ENCODE measurements at regions not wholly inside any gene's neighbourhood (a gene's known extent, or its start where the extent isn't known, plus 50 kb on each side); places are given as distances from the start of the nearest gene placed in this dataset.
A peak's percentile ranks its signal among the peaks of the same experiment; 100 is the strongest.

- peak overlapping the region; percentile 6; the same call in 1 of the 2 replicates for H3K4me3 ChIP-seq
- peak; percentile 47 to 90 for DNase-seq
- peaks cover 24% of the 10 kb centered on the region for H3K4me1 ChIP-seq (replicated peaks; ENCODE audit: insufficient read depth)
- H3K27ac ChIP-seq, result peak overlapping the region; percentile 91
- H3K79me2 ChIP-seq (ENCODE audit: low read depth), result no peaks in the 10 kb centered on the region
- CTCF ChIA-PET, result no interaction called here
- no peaks in the 10 kb centered on the region for H3K27me3 ChIP-seq (ENCODE audit: insufficient read depth, low read depth)
- H3K4me2 ChIP-seq, result peak overlapping the region; percentile 50
- intact Hi-C loops (cut with micrococcal nuclease; ENCODE audit: unreplicated experiment), result no loop called here
- H3F3A ChIP-seq (ENCODE audit: insufficient read depth, low read depth), result peaks cover 26% of the 10 kb centered on the region
- BruUV-seq (replicated peaks), result no TSS peak
- POLR2A ChIA-PET (ENCODE audit: unreplicated experiment), result no interaction called here
- no peaks in the 10 kb centered on the region for H3K36me3 ChIP-seq (ENCODE audit: low read depth)
- no peaks in the 10 kb centered on the region; the same call in 1 of the 2 replicates for H3K9me2 ChIP-seq (ENCODE audit: insufficient read depth)
- no peaks in the 10 kb centered on the region for H4K20me1 ChIP-seq (ENCODE audit: insufficient read depth)
- H2AFZ ChIP-seq, result peak overlapping the region; percentile 52
- TF ChIP-seq EZH2 (IDR thresholded peaks at IDR 0.05; ENCODE audit: low read depth) (no peak), CTCF (conservative IDR thresholded peaks at IDR 0.05) (no peak)
- no peaks in the 10 kb centered on the region; the same call in 1 of the 2 replicates for H3K9me3 ChIP-seq (ENCODE audit: insufficient read depth, low read depth)
Measured at GRCh38 chr2:12587729-12588522, 128.8 kb upstream of the TRIB2 start.

- Histone ChIP-seq H3K9me3 (ENCODE audit: insufficient read depth, low read depth) (no peaks in the 10 kb centered on the region; the same call in 1 of the 2 replicates), H3K27me3 (ENCODE audit: insufficient read depth, low read depth) (no peaks in the 10 kb centered on the region), H3K36me3 (ENCODE audit: low read depth) (no peaks in the 10 kb centered on the region), H3K4me3 (no peak overlapping the region), H4K20me1 (ENCODE audit: insufficient read depth) (no peaks in the 10 kb centered on the region), H3K4me2 (peak overlapping the region; percentile 50), H3K9me2 (ENCODE audit: insufficient read depth) (no peaks in the 10 kb centered on the region; the same call in 1 of the 2 replicates), H3K79me2 (ENCODE audit: low read depth) (no peaks in the 10 kb centered on the region), H3F3A (ENCODE audit: insufficient read depth, low read depth) (peaks cover 26% of the 10 kb centered on the region), H2AFZ (no peak overlapping the region), H3K27ac (peak overlapping the region; percentile 91), H3K4me1 (replicated peaks; ENCODE audit: insufficient read depth) (peaks cover 24% of the 10 kb centered on the region)
- TF ChIP-seq CTCF (conservative IDR thresholded peaks at IDR 0.05) (no peak), EZH2 (IDR thresholded peaks at IDR 0.05; ENCODE audit: low read depth) (no peak)
- no TSS peak for BruUV-seq (replicated peaks)
- intact Hi-C loops (cut with micrococcal nuclease; ENCODE audit: unreplicated experiment), result no loop called here
- ChIA-PET CTCF (interaction anchor here (0.6 kb wide), 1 partner anchor 599 kb away, joined by 6 read pairs; no protein-coding TSS in a partner anchor), POLR2A (ENCODE audit: unreplicated experiment) (interaction anchor here (0.6 kb wide), 1 partner anchor 25 kb away, joined by 4 read pairs; no protein-coding TSS in a partner anchor)
- DNase-seq, result no peak
Measured at GRCh38 chr2:12588986-12589385, 127.8 kb upstream of the TRIB2 start.

- Histone ChIP-seq H3K4me2 (no peak overlapping the region), H3K27me3 (ENCODE audit: insufficient read depth, low read depth) (no peaks in the 10 kb centered on the region), H3K27ac (no peak overlapping the region), H2AFZ (no peak overlapping the region), H4K20me1 (ENCODE audit: insufficient read depth) (no peaks in the 10 kb centered on the region), H3K36me3 (ENCODE audit: low read depth) (no peaks in the 10 kb centered on the region), H3K4me3 (no peak overlapping the region), H3K79me2 (ENCODE audit: low read depth) (no peaks in the 10 kb centered on the region), H3K9me3 (ENCODE audit: insufficient read depth, low read depth) (no peaks in the 10 kb centered on the region; the same call in 1 of the 2 replicates), H3K4me1 (replicated peaks; ENCODE audit: insufficient read depth) (peaks cover 24% of the 10 kb centered on the region), H3K9me2 (ENCODE audit: insufficient read depth) (no peaks in the 10 kb centered on the region), H3F3A (ENCODE audit: insufficient read depth, low read depth) (peaks cover 26% of the 10 kb centered on the region)
- DNase-seq, result no peak
- ChIA-PET CTCF (no interaction called here), POLR2A (ENCODE audit: unreplicated experiment) (no interaction called here)
- TF ChIP-seq CTCF (conservative IDR thresholded peaks at IDR 0.05) (no peak), EZH2 (IDR thresholded peaks at IDR 0.05; ENCODE audit: low read depth) (no peak)
- intact Hi-C loops (cut with micrococcal nuclease; ENCODE audit: unreplicated experiment), result no loop called here
- no TSS peak for BruUV-seq (replicated peaks)
Measured at GRCh38 chr2:12589802-12590320, 126.9 kb upstream of the TRIB2 start.
